GM12891 (cell line): ENCODE measurements at regions not wholly inside any gene's neighbourhood (a gene's known extent, or its start where the extent isn't known, plus 50 kb on each side); places are given as distances from the start of the nearest gene placed in this dataset.
"Not testable (repeated sequence)": the region's sequence is repeated elsewhere in the genome, so short reads cannot be mapped to it uniquely, and the experiment has no call there.

ENCODE experiments used
- DNase-seq: peaks from one replicate; pipeline ENCODE4 v3.0.0; 2011; ENCODE audit warnings: low spot score; ENCODE audit not compliant: insufficient read length
- FAIRE-seq: peaks from 2 replicates; lab custom pipeline; 2011; peaks lifted over from hg19 to GRCh38; lab: Jason Lieb, UNC
- PAX5 ChIP-seq: IDR thresholded peaks from 2 replicates; pipeline ENCODE4 v1.6.1; 2011; ENCODE audit warnings: low read length, moderate library complexity, mild to moderate bottlenecking; ENCODE audit not compliant: insufficient read depth, severe bottlenecking
- POLR2A ChIP-seq: IDR thresholded peaks from 2 replicates; pipeline ENCODE4 v1.6.1; 2011; ENCODE audit warnings: low read depth, low read length, control low read depth
- POLR2AphosphoS5 ChIP-seq: IDR thresholded peaks from 2 replicates; pipeline ENCODE4 v1.6.1; 2011; ENCODE audit warnings: low read depth, low read length, control low read depth
- POU2F2 ChIP-seq: IDR thresholded peaks from 2 replicates; pipeline ENCODE4 v1.6.1; 2011; ENCODE audit warnings: low read depth, mild to moderate bottlenecking, control low read depth, low read length, moderate library complexity
- SPI1 ChIP-seq: IDR thresholded peaks from 2 replicates; pipeline ENCODE4 v1.6.1; 2011; ENCODE audit warnings: low read depth, low read length, control low read depth
- TAF1 ChIP-seq: IDR thresholded peaks from 2 replicates; pipeline ENCODE4 v1.6.1; 2011; ENCODE audit warnings: low read depth, low read length, control low read depth

- DNase-seq (no peak), FAIRE-seq (no peak)
- TF ChIP-seq PAX5, result no peak
- no peak for TF ChIP-seq TAF1
- no peak for TF ChIP-seq POLR2AphosphoS5
- TF ChIP-seq POU2F2, result no peak
- TF ChIP-seq SPI1, result no peak
- no peak for TF ChIP-seq POLR2A
These were observed 159.4 kb downstream of the SPTSSA start for GRCh38 chr14:34302654-34303053.

GRCh38 chr14:34300882-34301734, 160.9 kb downstream of the SPTSSA start:
- no peak for TF ChIP-seq POLR2A
- TF ChIP-seq PAX5, result no peak
- no peak for TF ChIP-seq TAF1
- no peak for TF ChIP-seq SPI1
- TF ChIP-seq POLR2AphosphoS5, result no peak
- TF ChIP-seq POU2F2, result no peak
- peak; percentile 56 for FAIRE-seq
- DNase-seq, result peak; percentile 30

- DNase-seq, result no peak
- TF ChIP-seq SPI1 (no peak), POU2F2 (no peak), PAX5 (no peak), POLR2AphosphoS5 (no peak), TAF1 (no peak), POLR2A (no peak)
- no peak for FAIRE-seq
These were observed 161.7 kb downstream of the SPTSSA start for GRCh38 chr14:34300330-34300729.

GRCh38 chr14:34299360-34299759, 162.7 kb downstream of the SPTSSA start:
- FAIRE-seq (no peak), DNase-seq (no peak)
- TF ChIP-seq POLR2AphosphoS5, result no peak
- no peak for TF ChIP-seq POU2F2

- no peak for FAIRE-seq
- TF ChIP-seq POLR2A (no peak), PAX5 (no peak), POU2F2 (no peak), TAF1 (no peak), POLR2AphosphoS5 (no peak), SPI1 (no peak)
- no peak for DNase-seq
These were observed 164.1 kb downstream of the SPTSSA start for GRCh38 chr14:34297786-34298520.

GRCh38 chr14:34283590-34283989, 178.4 kb downstream of the SPTSSA start:
- DNase-seq (no peak), FAIRE-seq (no peak)
- TF ChIP-seq POU2F2 (no peak), PAX5 (no peak), POLR2AphosphoS5 (no peak), POLR2A (no peak), SPI1 (no peak), TAF1 (no peak)

- TF ChIP-seq POLR2AphosphoS5 (no peak), POLR2A (no peak), SPI1 (no peak), TAF1 (no peak), POU2F2 (no peak), PAX5 (no peak)
- DNase-seq (no peak), FAIRE-seq (no peak)
These were observed 184.8 kb downstream of the SPTSSA start for GRCh38 chr14:34277191-34277590.

- no peak for DNase-seq
- TF ChIP-seq POU2F2, result no peak
- TF ChIP-seq POLR2A, result no peak
- no peak for TF ChIP-seq SPI1
- TF ChIP-seq PAX5, result no peak
- no peak for TF ChIP-seq TAF1
- FAIRE-seq, result no peak
These were observed 186.5 kb downstream of the SPTSSA start for GRCh38 chr14:34275530-34275929.

- no peak for TF ChIP-seq POU2F2
- no peak for TF ChIP-seq SPI1
- no peak for TF ChIP-seq PAX5
- no peak for TF ChIP-seq POLR2AphosphoS5
- no peak for TF ChIP-seq POLR2A
- no peak for TF ChIP-seq TAF1
- DNase-seq (no peak), FAIRE-seq (no peak)
These were observed 187.0 kb downstream of the SPTSSA start for GRCh38 chr14:34275078-34275477.

- not testable (repeated sequence) for FAIRE-seq, DNase-seq
These were observed 188.3 kb downstream of the SPTSSA start for GRCh38 chr14:34273716-34274115.
